Adipocyte (in vitro differentiated cells): ENCODE measurements at regions not wholly inside any gene's neighbourhood (a gene's known extent, or its start where the extent isn't known, plus 50 kb on each side); places are given as distances from the start of the nearest gene placed in this dataset.

Source experiments
- DNase-seq: peaks from one replicate; pipeline ENCODE4 v3.0.0-alpha.2; 2015; ENCODE audit warnings: low read depth
- H3K27me3 ChIP-seq: replicated peaks from 2 replicates; pipeline ENCODE4 v1.7.0; 2013; ENCODE audit warnings: mild to moderate bottlenecking, low read length, moderate library complexity; ENCODE audit not compliant: control insufficient read depth, insufficient read depth
- H3K36me3 ChIP-seq: 2 replicates; pipeline ENCODE4 v1.7.0; 2013; ENCODE audit warnings: low read length, mild to moderate bottlenecking, moderate library complexity; ENCODE audit not compliant: control insufficient read depth, insufficient read depth, severe bottlenecking
- H3K4me1 ChIP-seq: 2 replicates; pipeline ENCODE4 v1.7.0; 2013; ENCODE audit warnings: mild to moderate bottlenecking, low read length, moderate library complexity; ENCODE audit not compliant: control insufficient read depth, insufficient read depth
- H3K4me3 ChIP-seq: 2 replicates; pipeline ENCODE4 v1.7.0; 2013; ENCODE audit warnings: mild to moderate bottlenecking, low read length, moderate library complexity
- H3K9ac ChIP-seq: 2 replicates; pipeline ENCODE4 v1.7.0; 2013; ENCODE audit warnings: mild to moderate bottlenecking, low read length, moderate library complexity
- H3K9me3 ChIP-seq: 2 replicates; pipeline ENCODE4 v1.7.0; 2013; ENCODE audit warnings: mild to moderate bottlenecking, low read length, moderate library complexity; ENCODE audit not compliant: control insufficient read depth

- Histone ChIP-seq H3K4me3 (no peak overlapping the region), H3K36me3 (no peaks in the 10 kb centered on the region), H3K4me1 (peaks cover 2% of the 10 kb centered on the region), H3K27me3 (no peaks in the 10 kb centered on the region), H3K9ac (no peak overlapping the region), H3K9me3 (peaks cover 10% of the 10 kb centered on the region)
- no peak for DNase-seq
These were observed 68.7 kb upstream of the RNF7 start for GRCh38 chr3:141669434-141669833.

- H3K36me3 ChIP-seq, result no peaks in the 10 kb centered on the region
- no peaks in the 10 kb centered on the region for H3K4me1 ChIP-seq
- H3K9me3 ChIP-seq, result no peaks in the 10 kb centered on the region
- DNase-seq, result no peak
- H3K27me3 ChIP-seq, result no peaks in the 10 kb centered on the region
- no peak overlapping the region for H3K4me3 ChIP-seq
- H3K9ac ChIP-seq, result no peak overlapping the region
These were observed 60.4 kb upstream of the RNF7 start for GRCh38 chr3:141677701-141678100.

- H3K36me3 ChIP-seq, result no peaks in the 10 kb centered on the region
- H3K9ac ChIP-seq, result no peak overlapping the region
- H3K9me3 ChIP-seq, result no peaks in the 10 kb centered on the region
- no peak for DNase-seq
- H3K4me1 ChIP-seq, result no peaks in the 10 kb centered on the region
- no peak overlapping the region for H3K4me3 ChIP-seq
- H3K27me3 ChIP-seq, result no peaks in the 10 kb centered on the region
These were observed 57.3 kb upstream of the RNF7 start for GRCh38 chr3:141680620-141681389.

- Histone ChIP-seq H3K9me3 (no peaks in the 10 kb centered on the region), H3K27me3 (no peaks in the 10 kb centered on the region), H3K9ac (no peak overlapping the region), H3K36me3 (no peaks in the 10 kb centered on the region), H3K4me1 (peaks cover 3% of the 10 kb centered on the region), H3K4me3 (no peak overlapping the region)
- DNase-seq, result no peak
These were observed 56.7 kb upstream of the RNF7 start for GRCh38 chr3:141681390-141681780.

GRCh38 chr3:141682007-141682406 lies 56.1 kb upstream of the RNF7 start:
- no peak overlapping the region for H3K4me3 ChIP-seq
- H3K9ac ChIP-seq, result no peak overlapping the region
- no peaks in the 10 kb centered on the region for H3K27me3 ChIP-seq
- H3K36me3 ChIP-seq, result no peaks in the 10 kb centered on the region
- H3K4me1 ChIP-seq, result peaks cover 9% of the 10 kb centered on the region
- no peak for DNase-seq
- no peaks in the 10 kb centered on the region for H3K9me3 ChIP-seq

- DNase-seq, result no peak
- Histone ChIP-seq H3K9ac (no peak overlapping the region), H3K27me3 (no peaks in the 10 kb centered on the region), H3K36me3 (no peaks in the 10 kb centered on the region), H3K9me3 (no peaks in the 10 kb centered on the region), H3K4me3 (no peak overlapping the region), H3K4me1 (peaks cover 12% of the 10 kb centered on the region)
These were observed 55.2 kb upstream of the RNF7 start for GRCh38 chr3:141682921-141683320.

GRCh38 chr3:141684758-141685157 lies 53.3 kb upstream of the RNF7 start:
- DNase-seq, result no peak
- no peak overlapping the region for H3K4me3 ChIP-seq
- no peak overlapping the region for H3K9ac ChIP-seq
- H3K36me3 ChIP-seq, result no peaks in the 10 kb centered on the region
- H3K9me3 ChIP-seq, result no peaks in the 10 kb centered on the region
- peaks cover 12% of the 10 kb centered on the region for H3K4me1 ChIP-seq
- H3K27me3 ChIP-seq, result no peaks in the 10 kb centered on the region

- Histone ChIP-seq H3K4me1 (peaks cover 22% of the 10 kb centered on the region), H3K4me3 (peak overlapping the region; percentile 75), H3K36me3 (no peaks in the 10 kb centered on the region), H3K9me3 (no peaks in the 10 kb centered on the region), H3K27me3 (no peaks in the 10 kb centered on the region), H3K9ac (peak overlapping the region; percentile 69)
- peak; percentile 53 for DNase-seq
These were observed 51.4 kb upstream of the RNF7 start for GRCh38 chr3:141686466-141687291.
